ENCODE measurements at regions not wholly inside any gene's neighbourhood (a gene's known extent, or its start where the extent isn't known, plus 50 kb on each side); places are given as distances from the start of the nearest gene placed in this dataset.

- no peak overlapping the region for H3K9ac ChIP-seq (ENCODE audit: low read depth, low read length)
- H3K9me3 ChIP-seq (ENCODE audit: control insufficient read depth, insufficient read depth, low read length), result no peaks in the 10 kb centered on the region
- H3K4me1 ChIP-seq (ENCODE audit: control insufficient read depth, insufficient read depth, low read length), result 0 out of 2 replicates have a peak, but pooled peaks cover 4% of the 10 kb centered on the region
- H3K36me3 ChIP-seq (ENCODE audit: control insufficient read depth, insufficient read depth, low read length), result no peaks in the 10 kb centered on the region
- H3K27ac ChIP-seq (ENCODE audit: low read depth, low read length), result no peak overlapping the region
- H3K4me3 ChIP-seq (ENCODE audit: low read depth, low read length), result no peak overlapping the region
- no peaks in the 10 kb centered on the region for H3K27me3 ChIP-seq (ENCODE audit: control insufficient read depth, insufficient read depth, low read length)
These were observed 508.4 kb downstream of the PLCL1 start for GRCh38 chr2:198312596-198313483.

- H3K36me3 ChIP-seq (ENCODE audit: control insufficient read depth, insufficient read depth, low read length), result no peaks in the 10 kb centered on the region
- H3K27ac ChIP-seq (ENCODE audit: low read depth, low read length), result no peak overlapping the region
- no peak overlapping the region for H3K9ac ChIP-seq (ENCODE audit: low read depth, low read length)
- no peak overlapping the region for H3K4me3 ChIP-seq (ENCODE audit: low read depth, low read length)
- H3K27me3 ChIP-seq (ENCODE audit: control insufficient read depth, insufficient read depth, low read length), result no peaks in the 10 kb centered on the region
- H3K4me1 ChIP-seq (ENCODE audit: control insufficient read depth, insufficient read depth, low read length), result 0 out of 2 replicates have a peak, but pooled peaks cover 5% of the 10 kb centered on the region
- H3K9me3 ChIP-seq (ENCODE audit: control insufficient read depth, insufficient read depth, low read length), result no peaks in the 10 kb centered on the region
These were observed 506.6 kb downstream of the PLCL1 start for GRCh38 chr2:198311020-198311419.

- Histone ChIP-seq H3K9ac (ENCODE audit: low read depth, low read length) (no peak overlapping the region), H3K27ac (ENCODE audit: low read depth, low read length) (no peak overlapping the region), H3K9me3 (ENCODE audit: control insufficient read depth, insufficient read depth, low read length) (no peaks in the 10 kb centered on the region), H3K36me3 (ENCODE audit: control insufficient read depth, insufficient read depth, low read length) (no peaks in the 10 kb centered on the region), H3K4me3 (ENCODE audit: low read depth, low read length) (no peak overlapping the region), H3K27me3 (ENCODE audit: control insufficient read depth, insufficient read depth, low read length) (no peaks in the 10 kb centered on the region), H3K4me1 (ENCODE audit: control insufficient read depth, insufficient read depth, low read length) (0 out of 2 replicates have a peak, but pooled peaks cover 5% of the 10 kb centered on the region)
These were observed 505.4 kb downstream of the PLCL1 start for GRCh38 chr2:198309673-198310280.

GRCh38 chr2:198309081-198309480 lies 504.7 kb downstream of the PLCL1 start:
- Histone ChIP-seq H3K4me3 (ENCODE audit: low read depth, low read length) (no peak overlapping the region), H3K27ac (ENCODE audit: low read depth, low read length) (no peak overlapping the region), H3K9me3 (ENCODE audit: control insufficient read depth, insufficient read depth, low read length) (no peaks in the 10 kb centered on the region), H3K4me1 (ENCODE audit: control insufficient read depth, insufficient read depth, low read length) (0 out of 2 replicates have a peak, but pooled peaks cover 5% of the 10 kb centered on the region), H3K27me3 (ENCODE audit: control insufficient read depth, insufficient read depth, low read length) (no peaks in the 10 kb centered on the region), H3K36me3 (ENCODE audit: control insufficient read depth, insufficient read depth, low read length) (no peaks in the 10 kb centered on the region), H3K9ac (ENCODE audit: low read depth, low read length) (no peak overlapping the region)

- Histone ChIP-seq H3K27ac (ENCODE audit: low read depth, low read length) (no peak overlapping the region), H3K4me1 (ENCODE audit: control insufficient read depth, insufficient read depth, low read length) (0 out of 2 replicates have a peak, but pooled peaks cover 5% of the 10 kb centered on the region), H3K36me3 (ENCODE audit: control insufficient read depth, insufficient read depth, low read length) (no peaks in the 10 kb centered on the region)
These were observed 504.0 kb downstream of the PLCL1 start for GRCh38 chr2:198308368-198308767.

GRCh38 chr2:198307093-198307492 lies 502.7 kb downstream of the PLCL1 start:
- Histone ChIP-seq H3K27me3 (ENCODE audit: control insufficient read depth, insufficient read depth, low read length) (no peaks in the 10 kb centered on the region), H3K4me1 (ENCODE audit: control insufficient read depth, insufficient read depth, low read length) (0 out of 2 replicates have a peak, but pooled peaks cover 5% of the 10 kb centered on the region), H3K36me3 (ENCODE audit: control insufficient read depth, insufficient read depth, low read length) (no peaks in the 10 kb centered on the region), H3K27ac (ENCODE audit: low read depth, low read length) (no peak overlapping the region), H3K4me3 (ENCODE audit: low read depth, low read length) (no peak overlapping the region), H3K9me3 (ENCODE audit: control insufficient read depth, insufficient read depth, low read length) (no peaks in the 10 kb centered on the region), H3K9ac (ENCODE audit: low read depth, low read length) (no peak overlapping the region)

More at GRCh38 chr2:198308368-198308767, 504.0 kb downstream of the PLCL1 start:
- Histone ChIP-seq H3K4me3 (ENCODE audit: low read depth, low read length) (no peak overlapping the region), H3K9me3 (ENCODE audit: control insufficient read depth, insufficient read depth, low read length) (no peaks in the 10 kb centered on the region), H3K9ac (ENCODE audit: low read depth, low read length) (no peak overlapping the region), H3K27me3 (ENCODE audit: control insufficient read depth, insufficient read depth, low read length) (no peaks in the 10 kb centered on the region)

GRCh38 chr2:198304859-198305258 lies 500.5 kb downstream of the PLCL1 start:
- Histone ChIP-seq H3K4me3 (ENCODE audit: low read depth, low read length) (no peak overlapping the region), H3K27me3 (ENCODE audit: control insufficient read depth, insufficient read depth, low read length) (no peaks in the 10 kb centered on the region), H3K4me1 (ENCODE audit: control insufficient read depth, insufficient read depth, low read length) (0 out of 2 replicates have a peak, but pooled peaks cover 5% of the 10 kb centered on the region)

GRCh38 chr2:198297350-198297749 lies 493.0 kb downstream of the PLCL1 start:
- H3K27ac ChIP-seq (ENCODE audit: low read depth, low read length), result no peak overlapping the region
- H3K4me1 ChIP-seq (ENCODE audit: control insufficient read depth, insufficient read depth, low read length), result 0 out of 2 replicates have a peak, but pooled peaks cover 6% of the 10 kb centered on the region
- H3K4me3 ChIP-seq (ENCODE audit: low read depth, low read length), result no peak overlapping the region
- H3K36me3 ChIP-seq (ENCODE audit: control insufficient read depth, insufficient read depth, low read length), result no peaks in the 10 kb centered on the region
- H3K9me3 ChIP-seq (ENCODE audit: control insufficient read depth, insufficient read depth, low read length), result no peaks in the 10 kb centered on the region
- no peak overlapping the region for H3K9ac ChIP-seq (ENCODE audit: low read depth, low read length)
- no peaks in the 10 kb centered on the region for H3K27me3 ChIP-seq (ENCODE audit: control insufficient read depth, insufficient read depth, low read length)

More at GRCh38 chr2:198304859-198305258, 500.5 kb downstream of the PLCL1 start:
- H3K9me3 ChIP-seq (ENCODE audit: control insufficient read depth, insufficient read depth, low read length), result no peaks in the 10 kb centered on the region
- no peak overlapping the region for H3K9ac ChIP-seq (ENCODE audit: low read depth, low read length)
- H3K36me3 ChIP-seq (ENCODE audit: control insufficient read depth, insufficient read depth, low read length), result no peaks in the 10 kb centered on the region
- no peak overlapping the region for H3K27ac ChIP-seq (ENCODE audit: low read depth, low read length)

- Histone ChIP-seq H3K4me3 (ENCODE audit: low read depth, low read length) (0 out of 2 replicates have a peak overlapping the region, but pooled peaks have one; percentile 7), H3K27me3 (ENCODE audit: control insufficient read depth, insufficient read depth, low read length) (no peaks in the 10 kb centered on the region), H3K4me1 (ENCODE audit: control insufficient read depth, insufficient read depth, low read length) (0 out of 2 replicates have a peak, but pooled peaks cover 6% of the 10 kb centered on the region), H3K9ac (ENCODE audit: low read depth, low read length) (no peak overlapping the region), H3K27ac (ENCODE audit: low read depth, low read length) (no peak overlapping the region), H3K36me3 (ENCODE audit: control insufficient read depth, insufficient read depth, low read length) (no peaks in the 10 kb centered on the region), H3K9me3 (ENCODE audit: control insufficient read depth, insufficient read depth, low read length) (no peaks in the 10 kb centered on the region)
These were observed 492.4 kb downstream of the PLCL1 start for GRCh38 chr2:198296665-198297308.

- H3K9ac ChIP-seq (ENCODE audit: low read depth, low read length), result no peak overlapping the region
- H3K9me3 ChIP-seq (ENCODE audit: control insufficient read depth, insufficient read depth, low read length), result no peaks in the 10 kb centered on the region
- H3K4me1 ChIP-seq (ENCODE audit: control insufficient read depth, insufficient read depth, low read length), result 0 out of 2 replicates have a peak, but pooled peaks cover 6% of the 10 kb centered on the region
- H3K27ac ChIP-seq (ENCODE audit: low read depth, low read length), result no peak overlapping the region
- no peaks in the 10 kb centered on the region for H3K27me3 ChIP-seq (ENCODE audit: control insufficient read depth, insufficient read depth, low read length)
- H3K36me3 ChIP-seq (ENCODE audit: control insufficient read depth, insufficient read depth, low read length), result no peaks in the 10 kb centered on the region
- no peak overlapping the region for H3K4me3 ChIP-seq (ENCODE audit: low read depth, low read length)
These were observed 488.9 kb downstream of the PLCL1 start for GRCh38 chr2:198293281-198293680.
